GM23338 (cell line): ENCODE measurements at regions not wholly inside any gene's neighbourhood (a gene's known extent, or its start where the extent isn't known, plus 50 kb on each side); places are given as distances from the start of the nearest gene placed in this dataset.

ENCODE experiments used
- ATAC-seq: fragments of 200-7000 bp; cut with Tn5 transposase; 3 replicates; pipeline ENCODE4 v1.9.1; 2020
- DNase-seq: peaks from one replicate; pipeline ENCODE4 v3.0.0-alpha.2; 2015; ENCODE audit warnings: low spot score
- H2AFZ ChIP-seq: fragments of 200-600 bp; sonication (generic); 2 replicates; pipeline ENCODE4 v1.8.0; 2016; ENCODE audit warnings: antibody characterized with exemption, mild to moderate bottlenecking, moderate library complexity
- H3F3A ChIP-seq: fragments of 200-600 bp; sonication (generic); replicated peaks from 2 replicates; pipeline ENCODE4 v1.8.0; 2017; ENCODE audit warnings: antibody characterized with exemption, mixed run types, low read depth
- H3K27ac ChIP-seq: fragments of 200-600 bp; sonication (generic); 2 replicates; pipeline ENCODE4 v1.6.1; 2016; ENCODE audit warnings: low read depth
- H3K27me3 ChIP-seq: fragments of 200-600 bp; sonication (generic); 2 replicates; pipeline ENCODE4 v1.8.0; 2016; ENCODE audit warnings: mild to moderate bottlenecking, mixed run types, moderate library complexity; ENCODE audit not compliant: insufficient read depth
- H3K36me3 ChIP-seq: fragments of 200-600 bp; sonication (generic); 2 replicates; pipeline ENCODE4 v1.8.0; 2016; ENCODE audit warnings: mild to moderate bottlenecking; ENCODE audit not compliant: insufficient read depth
- H3K4me1 ChIP-seq: fragments of 200-600 bp; sonication (generic); 2 replicates; pipeline ENCODE4 v1.8.0; 2016; ENCODE audit warnings: mild to moderate bottlenecking, moderate library complexity; ENCODE audit not compliant: insufficient read depth
- H3K4me2 ChIP-seq: fragments of 200-600 bp; sonication (generic); 2 replicates; pipeline ENCODE4 v1.7.1; 2017; ENCODE audit warnings: mixed run types
- H3K4me3 ChIP-seq: fragments of 200-600 bp; sonication (generic); 2 replicates; pipeline ENCODE4 v1.6.1; 2016; ENCODE audit warnings: mixed run types
- H3K79me2 ChIP-seq: fragments of 200-600 bp; sonication (generic); replicated peaks from 2 replicates; pipeline ENCODE4 v1.8.0; 2017; ENCODE audit warnings: mild to moderate bottlenecking; ENCODE audit not compliant: insufficient read depth
- H3K9me2 ChIP-seq: fragments of 200-600 bp; sonication (generic); 2 replicates; pipeline ENCODE4 v1.8.0; 2017; ENCODE audit not compliant: insufficient read depth
- H4K20me1 ChIP-seq: fragments of 200-600 bp; sonication (generic); replicated peaks from 2 replicates; pipeline ENCODE4 v1.8.0; 2017; ENCODE audit warnings: mild to moderate bottlenecking; ENCODE audit not compliant: insufficient read depth
- H3K27ac Mint-ChIP-seq: 2 replicates; pipeline ENCODE4 v1.8.0; 2020; ENCODE audit warnings: inconsistent platforms, mild to moderate bottlenecking, moderate library complexity, mixed read lengths
- H3K27me3 Mint-ChIP-seq: 3 replicates; pipeline ENCODE4 v1.8.0; 2022; ENCODE audit warnings: low read depth, mild to moderate bottlenecking, moderate library complexity, mixed read lengths, inconsistent platforms; ENCODE audit not compliant: insufficient read depth, poor library complexity
- H3K36me3 Mint-ChIP-seq: 3 replicates; pipeline ENCODE4 v1.8.0; 2021; ENCODE audit warnings: low read depth, mild to moderate bottlenecking, inconsistent platforms, moderate library complexity, mixed read lengths
- H3K4me1 Mint-ChIP-seq: 3 replicates; pipeline ENCODE4 v1.8.0; 2020; ENCODE audit warnings: mild to moderate bottlenecking, inconsistent platforms, mixed read lengths
- H3K4me3 Mint-ChIP-seq: 3 replicates; pipeline ENCODE4 v1.8.0; 2021; ENCODE audit warnings: moderate library complexity, mild to moderate bottlenecking, inconsistent platforms, mixed read lengths
- H3K9me3 Mint-ChIP-seq: 3 replicates; pipeline ENCODE4 v1.8.0; 2020; ENCODE audit warnings: moderate library complexity, mild to moderate bottlenecking, inconsistent platforms, mixed read lengths
- CTCF ChIP-seq, 2 experiments: fragments of 200-600 bp in 1 of 2; sonication (generic) in 1 of 2; conservative IDR thresholded peaks; 2 replicates each; pipeline versions ENCODE4 v1.5.1 to v1.6.1; 2016 to 2017; ENCODE audit warnings: antibody characterized with exemption in 2 of 2, low read depth in 2 of 2, mild to moderate bottlenecking in 2 of 2, moderate library complexity in 1 of 2
- ETS1 ChIP-seq: IDR thresholded peaks from 2 replicates; pipeline ENCODE4 v1.6.1; 2016; ENCODE audit warnings: antibody characterized with exemption
- EZH2 ChIP-seq: fragments of 200-600 bp; sonication (generic); IDR thresholded peaks from one replicate; pipeline ENCODE4 v1.8.0; 2017; ENCODE audit warnings: antibody characterized with exemption, mild to moderate bottlenecking, low read depth; ENCODE audit not compliant: unreplicated experiment
- NANOG ChIP-seq: IDR thresholded peaks from 2 replicates; pipeline ENCODE4 v1.6.1; 2016; ENCODE audit warnings: antibody characterized with exemption, borderline replicate concordance
- POLR2AphosphoS5 ChIP-seq: IDR thresholded peaks from 2 replicates; pipeline ENCODE4 v1.6.1; 2016; ENCODE audit warnings: antibody characterized with exemption, low read depth
- STAT1 ChIP-seq: IDR thresholded peaks from one replicate; pipeline ENCODE4 v1.6.1; 2016; ENCODE audit warnings: antibody characterized with exemption; ENCODE audit not compliant: unreplicated experiment
- TF ChIP-seq, protein P1 (sequence below): fragments of 250-450 bp; sonication (Bioruptor Pico); IDR thresholded peaks from 2 replicates; pipeline ENCODE4 v1.5.0; 2020; ENCODE audit warnings: mild to moderate bottlenecking, moderate library complexity

- Histone ChIP-seq H3K9me2 (peaks cover 11% of the 10 kb centered on the region; the same call in 1 of the 2 replicates), H3K4me1 (no peaks in the 10 kb centered on the region), H3K4me2 (no peak overlapping the region), H3K27me3 (no peaks in the 10 kb centered on the region), H3K4me3 (no peak overlapping the region), H3F3A (no peaks in the 10 kb centered on the region), H3K27ac (no peak overlapping the region), H3K79me2 (no peaks in the 10 kb centered on the region), H2AFZ (no peak overlapping the region), H3K36me3 (no peaks in the 10 kb centered on the region), H4K20me1 (no peaks in the 10 kb centered on the region)
- ATAC-seq (no peak), DNase-seq (no peak)
- TF ChIP-seq POLR2AphosphoS5 (no peak), STAT1 (no peak), ETS1 (no peak)
- Mint-ChIP-seq H3K4me1 (peaks cover 11% of the 10 kb centered on the region), H3K36me3 (no peaks in the 10 kb centered on the region), H3K9me3 (no peaks in the 10 kb centered on the region), H3K4me3 (no peak overlapping the region), H3K27ac (no peak overlapping the region), H3K27me3 (peaks cover 2% of the 10 kb centered on the region)
Observed at GRCh38 chr3:101143012-101143411, 149.8 kb upstream of the ABI3BP start.

- Mint-ChIP-seq H3K36me3 (no peaks in the 10 kb centered on the region), H3K27ac (no peak overlapping the region), H3K9me3 (no peaks in the 10 kb centered on the region), H3K4me1 (peaks cover 11% of the 10 kb centered on the region), H3K4me3 (no peak overlapping the region), H3K27me3 (peaks cover 2% of the 10 kb centered on the region)
- Histone ChIP-seq H4K20me1 (no peaks in the 10 kb centered on the region), H3K79me2 (no peaks in the 10 kb centered on the region), H3K4me3 (no peak overlapping the region), H3K27ac (no peak overlapping the region), H3K36me3 (no peaks in the 10 kb centered on the region), H3K27me3 (no peaks in the 10 kb centered on the region), H2AFZ (no peak overlapping the region), H3K4me2 (no peak overlapping the region), H3K4me1 (no peaks in the 10 kb centered on the region), H3F3A (no peaks in the 10 kb centered on the region), H3K9me2 (peaks cover 6% of the 10 kb centered on the region; the same call in 1 of the 2 replicates)
- TF ChIP-seq POLR2AphosphoS5 = no peak
- TF ChIP-seq, protein P1, sequence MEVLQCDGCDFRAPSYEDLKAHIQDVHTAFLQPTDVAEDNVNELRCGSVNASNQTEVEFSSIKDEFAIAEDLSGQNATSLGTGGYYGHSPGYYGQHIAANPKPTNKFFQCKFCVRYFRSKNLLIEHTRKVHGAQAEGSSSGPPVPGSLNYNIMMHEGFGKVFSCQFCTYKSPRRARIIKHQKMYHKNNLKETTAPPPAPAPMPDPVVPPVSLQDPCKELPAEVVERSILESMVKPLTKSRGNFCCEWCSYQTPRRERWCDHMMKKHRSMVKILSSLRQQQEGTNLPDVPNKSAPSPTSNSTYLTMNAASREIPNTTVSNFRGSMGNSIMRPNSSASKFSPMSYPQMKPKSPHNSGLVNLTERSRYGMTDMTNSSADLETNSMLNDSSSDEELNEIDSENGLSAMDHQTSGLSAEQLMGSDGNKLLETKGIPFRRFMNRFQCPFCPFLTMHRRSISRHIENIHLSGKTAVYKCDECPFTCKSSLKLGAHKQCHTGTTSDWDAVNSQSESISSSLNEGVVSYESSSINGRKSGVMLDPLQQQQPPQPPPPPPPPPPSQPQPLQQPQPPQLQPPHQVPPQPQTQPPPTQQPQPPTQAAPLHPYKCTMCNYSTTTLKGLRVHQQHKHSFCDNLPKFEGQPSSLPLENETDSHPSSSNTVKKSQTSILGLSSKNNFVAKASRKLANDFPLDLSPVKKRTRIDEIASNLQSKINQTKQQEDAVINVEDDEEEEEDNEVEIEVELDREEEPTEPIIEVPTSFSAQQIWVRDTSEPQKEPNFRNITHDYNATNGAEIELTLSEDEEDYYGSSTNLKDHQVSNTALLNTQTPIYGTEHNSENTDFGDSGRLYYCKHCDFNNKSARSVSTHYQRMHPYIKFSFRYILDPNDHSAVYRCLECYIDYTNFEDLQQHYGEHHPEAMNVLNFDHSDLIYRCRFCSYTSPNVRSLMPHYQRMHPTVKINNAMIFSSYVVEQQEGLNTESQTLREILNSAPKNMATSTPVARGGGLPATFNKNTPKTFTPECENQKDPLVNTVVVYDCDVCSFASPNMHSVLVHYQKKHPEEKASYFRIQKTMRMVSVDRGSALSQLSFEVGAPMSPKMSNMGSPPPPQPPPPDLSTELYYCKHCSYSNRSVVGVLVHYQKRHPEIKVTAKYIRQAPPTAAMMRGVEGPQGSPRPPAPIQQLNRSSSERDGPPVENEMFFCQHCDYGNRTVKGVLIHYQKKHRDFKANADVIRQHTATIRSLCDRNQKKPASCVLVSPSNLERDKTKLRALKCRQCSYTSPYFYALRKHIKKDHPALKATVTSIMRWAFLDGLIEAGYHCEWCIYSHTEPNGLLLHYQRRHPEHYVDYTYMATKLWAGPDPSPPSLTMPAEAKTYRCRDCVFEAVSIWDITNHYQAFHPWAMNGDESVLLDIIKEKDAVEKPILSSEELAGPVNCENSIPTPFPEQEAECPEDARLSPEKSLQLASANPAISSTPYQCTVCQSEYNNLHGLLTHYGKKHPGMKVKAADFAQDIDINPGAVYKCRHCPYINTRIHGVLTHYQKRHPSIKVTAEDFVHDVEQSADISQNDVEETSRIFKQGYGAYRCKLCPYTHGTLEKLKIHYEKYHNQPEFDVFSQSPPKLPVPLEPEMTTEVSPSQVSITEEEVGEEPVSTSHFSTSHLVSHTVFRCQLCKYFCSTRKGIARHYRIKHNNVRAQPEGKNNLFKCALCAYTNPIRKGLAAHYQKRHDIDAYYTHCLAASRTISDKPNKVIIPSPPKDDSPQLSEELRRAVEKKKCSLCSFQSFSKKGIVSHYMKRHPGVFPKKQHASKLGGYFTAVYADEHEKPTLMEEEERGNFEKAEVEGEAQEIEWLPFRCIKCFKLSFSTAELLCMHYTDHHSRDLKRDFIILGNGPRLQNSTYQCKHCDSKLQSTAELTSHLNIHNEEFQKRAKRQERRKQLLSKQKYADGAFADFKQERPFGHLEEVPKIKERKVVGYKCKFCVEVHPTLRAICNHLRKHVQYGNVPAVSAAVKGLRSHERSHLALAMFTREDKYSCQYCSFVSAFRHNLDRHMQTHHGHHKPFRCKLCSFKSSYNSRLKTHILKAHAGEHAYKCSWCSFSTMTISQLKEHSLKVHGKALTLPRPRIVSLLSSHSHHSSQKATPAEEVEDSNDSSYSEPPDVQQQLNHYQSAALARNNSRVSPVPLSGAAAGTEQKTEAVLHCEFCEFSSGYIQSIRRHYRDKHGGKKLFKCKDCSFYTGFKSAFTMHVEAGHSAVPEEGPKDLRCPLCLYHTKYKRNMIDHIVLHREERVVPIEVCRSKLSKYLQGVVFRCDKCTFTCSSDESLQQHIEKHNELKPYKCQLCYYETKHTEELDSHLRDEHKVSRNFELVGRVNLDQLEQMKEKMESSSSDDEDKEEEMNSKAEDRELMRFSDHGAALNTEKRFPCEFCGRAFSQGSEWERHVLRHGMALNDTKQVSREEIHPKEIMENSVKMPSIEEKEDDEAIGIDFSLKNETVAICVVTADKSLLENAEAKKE (CRISPR knock-in tag) = no peak
- no peak for TF ChIP-seq NANOG
- TF ChIP-seq EZH2 = no peak
- TF ChIP-seq CTCF (conservative IDR thresholded peaks at IDR 0.05; ENCODE audit: low read depth in 2 of 2) = no peak
- no peak for ATAC-seq
- no peak for DNase-seq
Observed at GRCh38 chr3:101142160-101142559, 148.9 kb upstream of the ABI3BP start.
